GM23248 (cell line): ENCODE measurements at regions not wholly inside any gene's neighbourhood (a gene's known extent, or its start where the extent isn't known, plus 50 kb on each side); places are given as distances from the start of the nearest gene placed in this dataset.

Source experiments
- DNase-seq: peaks from one replicate; pipeline ENCODE4 v3.0.0-alpha.2; 2015
- H2AFZ ChIP-seq: fragments of 200-600 bp; sonication (generic); 2 replicates; pipeline ENCODE4 v1.6.1; 2016; ENCODE audit warnings: antibody characterized with exemption
- H3F3A ChIP-seq: fragments of 200-600 bp; sonication (generic); 2 replicates; pipeline ENCODE4 v1.6.1; 2016; ENCODE audit warnings: mild to moderate bottlenecking, antibody characterized with exemption, mixed run types; ENCODE audit not compliant: insufficient read depth
- H3K27ac ChIP-seq: fragments of 200-600 bp; sonication (generic); 2 replicates; pipeline ENCODE4 v1.5.1; 2016; ENCODE audit warnings: mild to moderate bottlenecking
- H3K27me3 ChIP-seq: fragments of 200-600 bp; sonication (generic); replicated peaks from 2 replicates; pipeline ENCODE4 v1.6.1; 2016; ENCODE audit warnings: mild to moderate bottlenecking; ENCODE audit not compliant: insufficient read depth
- H3K36me3 ChIP-seq: fragments of 200-600 bp; sonication (generic); 2 replicates; pipeline ENCODE4 v1.6.1; 2016; ENCODE audit warnings: low read depth, mild to moderate bottlenecking
- H3K4me1 ChIP-seq: fragments of 200-600 bp; sonication (generic); 2 replicates; pipeline ENCODE4 v1.6.1; 2016; ENCODE audit warnings: mild to moderate bottlenecking; ENCODE audit not compliant: insufficient read depth
- H3K4me2 ChIP-seq: fragments of 200-600 bp; sonication (generic); one replicate; pipeline ENCODE4 v1.6.1; 2016; ENCODE audit warnings: mild to moderate bottlenecking; ENCODE audit not compliant: unreplicated experiment
- H3K4me3 ChIP-seq: fragments of 200-600 bp; sonication (generic); 2 replicates; pipeline ENCODE4 v1.5.1; 2016; ENCODE audit warnings: mild to moderate bottlenecking
- H3K79me2 ChIP-seq: fragments of 200-600 bp; sonication (generic); 2 replicates; pipeline ENCODE4 v1.6.1; 2016; ENCODE audit warnings: mild to moderate bottlenecking; ENCODE audit not compliant: insufficient read depth
- H3K9ac ChIP-seq: fragments of 200-600 bp; sonication (generic); 2 replicates; pipeline ENCODE4 v1.6.1; 2016; ENCODE audit warnings: mild to moderate bottlenecking
- H3K9me2 ChIP-seq: fragments of 200-600 bp; sonication (generic); 2 replicates; pipeline ENCODE4 v1.6.1; 2016; ENCODE audit warnings: mixed run types, mild to moderate bottlenecking, moderate library complexity; ENCODE audit not compliant: insufficient read depth
- H3K9me3 ChIP-seq: fragments of 200-600 bp; sonication (generic); one replicate; pipeline ENCODE4 v1.6.1; 2017; ENCODE audit warnings: low read depth
- H4K20me1 ChIP-seq: fragments of 200-600 bp; sonication (generic); 2 replicates; pipeline ENCODE4 v1.6.0; 2016; ENCODE audit not compliant: insufficient read depth
- EZH2 ChIP-seq: fragments of 200-600 bp; sonication (generic); IDR thresholded peaks from 2 replicates; pipeline ENCODE4 v1.6.1; 2018; ENCODE audit warnings: antibody characterized with exemption, mild to moderate bottlenecking; ENCODE audit not compliant: insufficient read depth, poor library complexity, severe bottlenecking
- EZH2phosphoT487 ChIP-seq: fragments of 200-600 bp; sonication (generic); IDR thresholded peaks from 2 replicates; pipeline ENCODE4 v1.6.1; 2018; ENCODE audit warnings: antibody characterized with exemption, moderate library complexity, mild to moderate bottlenecking, low read depth; ENCODE audit not compliant: insufficient read depth
- WGBS, 2 experiments: methylation state at CpG; one replicate each; pipeline ENCODE4 v1.1.6; 2015 to 2017; ENCODE audit warnings: low lambda C conversion rate in 2 of 2, low coverage in 1 of 2; ENCODE audit errors: missing lambda C conversion rate in 2 of 2; 5-methylcytosine and 5-hydroxymethylcytosine counted together
- in situ Hi-C: fragments of 300-500 bp; cut with MboI; formaldehyde crosslinking; loops from 2 replicates; pipeline ENCODE4 v1.15.0; 2020

GRCh38 chr5:3858524-3858923 is 262.9 kb downstream of the IRX1 start:
- H3K27me3 ChIP-seq = no peaks in the 10 kb centered on the region
- no peaks in the 10 kb centered on the region for H4K20me1 ChIP-seq
- TF ChIP-seq EZH2phosphoT487 (no peak), EZH2 (no peak)
- no peaks in the 10 kb centered on the region for H3K36me3 ChIP-seq
- H3K4me1 ChIP-seq = no peaks in the 10 kb centered on the region
- no peaks in the 10 kb centered on the region for H3K79me2 ChIP-seq
- H3K9me2 ChIP-seq = no peaks in the 10 kb centered on the region
- H3K4me3 ChIP-seq = no peak overlapping the region
- no peak overlapping the region for H3K27ac ChIP-seq
- H3F3A ChIP-seq = no peaks in the 10 kb centered on the region
- H3K9ac ChIP-seq = no peak overlapping the region
- H2AFZ ChIP-seq = no peak overlapping the region
- 33 to 39% methylated on average over 4 of the region's 4 CpGs for WGBS, 2 experiments
- in situ Hi-C loops = no loop called here
- H3K4me2 ChIP-seq = no peak overlapping the region
- DNase-seq = no peak
- no peaks in the 10 kb centered on the region for H3K9me3 ChIP-seq

DNA sequence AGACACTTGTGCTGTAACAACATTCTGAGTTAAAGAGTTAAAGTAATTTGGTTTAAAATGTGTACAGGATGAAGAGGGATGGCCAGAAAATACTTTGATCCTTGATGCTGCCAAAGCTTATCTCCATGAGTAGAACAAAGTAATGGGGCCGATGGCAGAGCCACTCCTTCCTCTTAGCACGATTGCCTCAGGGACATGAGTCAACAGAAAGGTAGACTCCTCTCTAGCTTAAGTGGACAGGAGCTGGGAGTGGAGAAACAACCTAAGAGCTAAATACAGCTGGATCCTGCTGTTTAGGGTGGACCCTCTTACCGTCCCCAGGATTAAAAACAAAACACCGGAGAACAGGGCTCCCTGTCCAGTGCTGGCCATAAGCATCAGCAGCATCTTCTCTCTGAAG is 267.3 kb downstream of the IRX1 start:
- Histone ChIP-seq H3K36me3 (no peaks in the 10 kb centered on the region), H3K9me3 (no peaks in the 10 kb centered on the region), H3K27ac (no peak overlapping the region), H3K9ac (no peak overlapping the region), H3F3A (no peaks in the 10 kb centered on the region), H3K79me2 (no peaks in the 10 kb centered on the region), H3K4me3 (no peak overlapping the region), H3K27me3 (no peaks in the 10 kb centered on the region), H2AFZ (no peak overlapping the region), H4K20me1 (no peaks in the 10 kb centered on the region), H3K4me1 (no peaks in the 10 kb centered on the region), H3K9me2 (no peaks in the 10 kb centered on the region), H3K4me2 (no peak overlapping the region)
- DNase-seq = no peak
- in situ Hi-C loops = no loop called here
- 64 to 72% methylated on average over 4 of the region's 4 CpGs for WGBS, 2 experiments
- TF ChIP-seq EZH2 (no peak), EZH2phosphoT487 (no peak)

GRCh38 chr5:3875144-3875543 is 279.5 kb downstream of the IRX1 start:
- Histone ChIP-seq H3K27ac (no peak overlapping the region), H3K4me1 (no peaks in the 10 kb centered on the region), H3K9ac (no peak overlapping the region), H3K27me3 (no peaks in the 10 kb centered on the region), H3K9me3 (no peaks in the 10 kb centered on the region), H3K36me3 (no peaks in the 10 kb centered on the region), H3K4me3 (no peak overlapping the region), H3K79me2 (no peaks in the 10 kb centered on the region), H4K20me1 (no peaks in the 10 kb centered on the region), H3K4me2 (no peak overlapping the region), H3K9me2 (no peaks in the 10 kb centered on the region), H2AFZ (no peak overlapping the region), H3F3A (no peaks in the 10 kb centered on the region)
- in situ Hi-C loops = no loop called here
- no peak for DNase-seq
- TF ChIP-seq EZH2 (no peak), EZH2phosphoT487 (no peak)
- WGBS, 2 experiments = 42 to 51% methylated on average over 10 of the region's 10 CpGs

DNA sequence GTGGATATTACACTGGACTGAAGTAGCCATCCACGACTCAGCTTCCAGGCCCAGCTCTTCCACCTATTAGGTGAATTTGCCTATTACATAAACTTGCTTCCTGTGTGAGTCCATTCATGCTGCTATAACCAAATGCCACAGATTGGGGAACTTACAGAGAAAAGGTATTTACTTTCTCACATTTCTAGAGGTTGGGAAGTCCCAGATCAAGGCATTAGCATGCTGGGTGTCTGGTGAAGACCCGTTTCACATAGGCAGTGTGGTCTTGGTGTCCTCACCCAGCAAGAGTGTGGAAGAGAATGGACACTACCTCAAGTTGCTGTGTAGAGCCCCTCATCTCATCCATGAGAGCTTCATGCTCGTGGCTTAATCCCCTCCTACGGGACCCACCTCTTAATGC is 282.6 kb downstream of the IRX1 start:
- Histone ChIP-seq H3F3A (no peaks in the 10 kb centered on the region), H3K27ac (no peak overlapping the region), H3K4me1 (no peaks in the 10 kb centered on the region), H3K4me3 (no peak overlapping the region), H3K36me3 (no peaks in the 10 kb centered on the region), H3K9me3 (no peaks in the 10 kb centered on the region), H3K79me2 (no peaks in the 10 kb centered on the region), H4K20me1 (no peaks in the 10 kb centered on the region), H3K4me2 (no peak overlapping the region), H2AFZ (no peak overlapping the region), H3K9me2 (no peaks in the 10 kb centered on the region), H3K9ac (no peak overlapping the region), H3K27me3 (no peaks in the 10 kb centered on the region)
- in situ Hi-C loops = no loop called here
- TF ChIP-seq EZH2 = no peak
- TF ChIP-seq EZH2phosphoT487 = no peak
- WGBS, 2 experiments = 15 to 22% methylated on average over 4 of the region's 4 CpGs
- no peak for DNase-seq

- H3K4me3 ChIP-seq = no peak overlapping the region
- H3K79me2 ChIP-seq = no peaks in the 10 kb centered on the region
- no peaks in the 10 kb centered on the region for H3K36me3 ChIP-seq
- no peaks in the 10 kb centered on the region for H3K4me1 ChIP-seq
- H3K9ac ChIP-seq = no peak overlapping the region
- no peaks in the 10 kb centered on the region for H3F3A ChIP-seq
- no peaks in the 10 kb centered on the region for H3K9me3 ChIP-seq
- H3K4me2 ChIP-seq = no peak overlapping the region
- TF ChIP-seq EZH2 (no peak), EZH2phosphoT487 (no peak)
- WGBS, 2 experiments = 45 to 50% methylated on average over 11 of the region's 11 CpGs
- H3K27ac ChIP-seq = no peak overlapping the region
- H2AFZ ChIP-seq = no peak overlapping the region
- in situ Hi-C loops = no loop called here
- no peaks in the 10 kb centered on the region for H4K20me1 ChIP-seq
- no peaks in the 10 kb centered on the region for H3K9me2 ChIP-seq
- H3K27me3 ChIP-seq = no peaks in the 10 kb centered on the region
- no peak for DNase-seq
Measured at GRCh38 chr5:3883040-3883439, 287.4 kb downstream of the IRX1 start.
